ENCODE measurements at regions not wholly inside any gene's neighbourhood (a gene's known extent, or its start where the extent isn't known, plus 50 kb on each side); places are given as distances from the start of the nearest gene placed in this dataset.

GRCh38 chr20:11020712-11021111, 346.9 kb upstream of the JAG1 start:
- no peak for TF ChIP-seq CTCF (IDR thresholded peaks at IDR 0.05)
- TF ChIP-seq POLR2AphosphoS5 (IDR thresholded peaks at IDR 0.05; ENCODE audit: low read depth, low read length): no peak
- no peak for TF ChIP-seq SIN3A (IDR thresholded peaks at IDR 0.05; ENCODE audit: borderline replicate concordance, insufficient read depth, low read depth, low read length)
- no peak for TF ChIP-seq TCF7L2 (IDR thresholded peaks at IDR 0.05; ENCODE audit: low read depth, low read length)
- TF ChIP-seq, protein P1, sequence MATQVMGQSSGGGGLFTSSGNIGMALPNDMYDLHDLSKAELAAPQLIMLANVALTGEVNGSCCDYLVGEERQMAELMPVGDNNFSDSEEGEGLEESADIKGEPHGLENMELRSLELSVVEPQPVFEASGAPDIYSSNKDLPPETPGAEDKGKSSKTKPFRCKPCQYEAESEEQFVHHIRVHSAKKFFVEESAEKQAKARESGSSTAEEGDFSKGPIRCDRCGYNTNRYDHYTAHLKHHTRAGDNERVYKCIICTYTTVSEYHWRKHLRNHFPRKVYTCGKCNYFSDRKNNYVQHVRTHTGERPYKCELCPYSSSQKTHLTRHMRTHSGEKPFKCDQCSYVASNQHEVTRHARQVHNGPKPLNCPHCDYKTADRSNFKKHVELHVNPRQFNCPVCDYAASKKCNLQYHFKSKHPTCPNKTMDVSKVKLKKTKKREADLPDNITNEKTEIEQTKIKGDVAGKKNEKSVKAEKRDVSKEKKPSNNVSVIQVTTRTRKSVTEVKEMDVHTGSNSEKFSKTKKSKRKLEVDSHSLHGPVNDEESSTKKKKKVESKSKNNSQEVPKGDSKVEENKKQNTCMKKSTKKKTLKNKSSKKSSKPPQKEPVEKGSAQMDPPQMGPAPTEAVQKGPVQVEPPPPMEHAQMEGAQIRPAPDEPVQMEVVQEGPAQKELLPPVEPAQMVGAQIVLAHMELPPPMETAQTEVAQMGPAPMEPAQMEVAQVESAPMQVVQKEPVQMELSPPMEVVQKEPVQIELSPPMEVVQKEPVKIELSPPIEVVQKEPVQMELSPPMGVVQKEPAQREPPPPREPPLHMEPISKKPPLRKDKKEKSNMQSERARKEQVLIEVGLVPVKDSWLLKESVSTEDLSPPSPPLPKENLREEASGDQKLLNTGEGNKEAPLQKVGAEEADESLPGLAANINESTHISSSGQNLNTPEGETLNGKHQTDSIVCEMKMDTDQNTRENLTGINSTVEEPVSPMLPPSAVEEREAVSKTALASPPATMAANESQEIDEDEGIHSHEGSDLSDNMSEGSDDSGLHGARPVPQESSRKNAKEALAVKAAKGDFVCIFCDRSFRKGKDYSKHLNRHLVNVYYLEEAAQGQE (IDR thresholded peaks at IDR 0.05; ENCODE audit: insufficient read depth in 1 of 2, low read depth in 2 of 2, low read length in 1 of 2): no peak
- ATAC-seq: no peak
- BruUV-seq (replicated peaks): no TSS peak
- no peak for DNase-seq (ENCODE audit: low read depth, low spot score)
- no peaks in the 10 kb centered on the region for H3K4me1 ChIP-seq (ENCODE audit: control insufficient read depth, insufficient read depth, low read length)
- no peak overlapping the region for H3K27ac ChIP-seq (ENCODE audit: low read length)
- in situ Hi-C loops (cut with HindIII; ENCODE audit: low pct_unique_long_range_greater_than_20kb, low sequenced_read_pairs): no loop called here
- no peak overlapping the region for H3K4me3 ChIP-seq (ENCODE audit: low read depth in 2 of 2, low read length in 2 of 2)
- H3K27me3 ChIP-seq (ENCODE audit: control insufficient read depth, insufficient read depth, low read length): no peaks in the 10 kb centered on the region
- ChIA-PET POLR2A (no interaction called here), CTCF (no interaction called here)
- no peaks in the 10 kb centered on the region for H3K36me3 ChIP-seq (ENCODE audit: control insufficient read depth, insufficient read depth, low read length)
- no peaks in the 10 kb centered on the region for H3K9me3 ChIP-seq (ENCODE audit: control insufficient read depth, insufficient read depth, low read depth, low read length)
- intact Hi-C loops (cut with micrococcal nuclease; ENCODE audit: unreplicated experiment): no loop called here

DNA sequence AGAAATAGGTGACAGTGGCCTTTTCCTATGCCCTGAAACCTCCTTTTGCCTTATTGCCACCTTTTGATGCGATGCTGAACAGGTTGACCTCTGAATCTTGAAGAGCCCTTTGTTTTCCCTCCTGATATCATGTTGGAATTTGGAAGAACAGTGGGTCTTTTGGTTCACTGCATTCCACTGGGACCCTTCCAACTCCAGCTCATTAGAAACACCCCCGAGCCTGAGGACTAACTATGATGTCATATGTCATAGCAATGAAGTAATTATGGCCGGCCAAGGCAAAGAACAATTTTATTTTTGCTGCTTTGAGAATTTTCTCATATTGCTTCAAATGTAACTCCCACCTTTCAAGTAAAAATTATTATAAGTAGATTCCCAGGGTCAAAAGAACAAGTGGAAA, 353.4 kb upstream of the JAG1 start:
- DNase-seq (ENCODE audit: low read depth, low spot score): no peak
- no peak for TF ChIP-seq TCF7L2 (IDR thresholded peaks at IDR 0.05; ENCODE audit: low read depth, low read length)
- TF ChIP-seq POLR2AphosphoS5 (IDR thresholded peaks at IDR 0.05; ENCODE audit: low read depth, low read length): no peak
- no peak for TF ChIP-seq CTCF (IDR thresholded peaks at IDR 0.05)
- no peak for TF ChIP-seq SIN3A (IDR thresholded peaks at IDR 0.05; ENCODE audit: borderline replicate concordance, insufficient read depth, low read depth, low read length)
- TF ChIP-seq, protein P1 (IDR thresholded peaks at IDR 0.05; ENCODE audit: insufficient read depth in 1 of 2, low read depth in 2 of 2, low read length in 1 of 2): no peak

More for the DNA sequence above, 353.4 kb upstream of the JAG1 start:
- Histone ChIP-seq H3K4me3 (ENCODE audit: low read depth in 2 of 2, low read length in 2 of 2) (no peak overlapping the region), H3K27ac (ENCODE audit: low read length) (no peak overlapping the region), H3K27me3 (ENCODE audit: control insufficient read depth, insufficient read depth, low read length) (no peaks in the 10 kb centered on the region), H3K9me3 (ENCODE audit: control insufficient read depth, insufficient read depth, low read depth, low read length) (no peaks in the 10 kb centered on the region), H3K36me3 (ENCODE audit: control insufficient read depth, insufficient read depth, low read length) (no peaks in the 10 kb centered on the region), H3K4me1 (ENCODE audit: control insufficient read depth, insufficient read depth, low read length) (no peaks in the 10 kb centered on the region)
- in situ Hi-C loops (cut with HindIII; ENCODE audit: low pct_unique_long_range_greater_than_20kb, low sequenced_read_pairs) (no loop called here), intact Hi-C loops (cut with micrococcal nuclease; ENCODE audit: unreplicated experiment) (no loop called here)
- ChIA-PET POLR2A (no interaction called here), CTCF (no interaction called here)
- no TSS peak for BruUV-seq (replicated peaks)
- no peak for ATAC-seq

All from Panc1 (cell line).